Small intestine (tissue), 7 donors: ENCODE measurements at regions not wholly inside any gene's neighbourhood (a gene's known extent, or its start where the extent isn't known, plus 50 kb on each side); places are given as distances from the start of the nearest gene placed in this dataset.
A peak's percentile ranks its signal among the peaks of the same experiment; 100 is the strongest.
"Not testable (repeated sequence)": the region's sequence is repeated elsewhere in the genome, so short reads cannot be mapped to it uniquely, and the experiment has no call there.

Experiments used
- DNase-seq, 2 donors: peaks; one replicate each; pipeline versions ENCODE4 v3.0.0 to v3.0.0-alpha.2; 2013
- FAIRE-seq: peaks from 2 replicates; lab custom pipeline; 2012; peaks lifted over from hg19 to GRCh38; lab: Jason Lieb, UNC
- H3K27ac ChIP-seq, 3 donors: one replicate each; pipeline ENCODE4 v1.5.1; 2013; ENCODE audit warnings: low read length in 2 of 3, mild to moderate bottlenecking in 2 of 3, control low read depth in 1 of 3, inconsistent platforms in 1 of 3, low read depth in 1 of 3, moderate library complexity in 1 of 3
- H3K27me3 ChIP-seq, 3 donors: one replicate each; pipeline ENCODE4 v1.6.1; 2013; ENCODE audit warnings: low read length in 3 of 3, inconsistent platforms in 1 of 3; ENCODE audit not compliant: control insufficient read depth in 3 of 3, insufficient read depth in 3 of 3
- H3K36me3 ChIP-seq, 3 donors: one replicate each; pipeline ENCODE4 v1.6.1; 2013; ENCODE audit warnings: low read length in 3 of 3, inconsistent platforms in 1 of 3, low read depth in 1 of 3, mild to moderate bottlenecking in 1 of 3, moderate library complexity in 1 of 3; ENCODE audit not compliant: control insufficient read depth in 3 of 3, insufficient read depth in 2 of 3
- H3K4me1 ChIP-seq, 3 donors: one replicate each; pipeline ENCODE4 v1.6.1; 2013; ENCODE audit warnings: low read length in 2 of 3, inconsistent platforms in 1 of 3, low read depth in 1 of 3, mild to moderate bottlenecking in 1 of 3, moderate library complexity in 1 of 3; ENCODE audit not compliant: control insufficient read depth in 3 of 3, insufficient read depth in 2 of 3
- H3K4me3 ChIP-seq, 3 donors: one replicate each; pipeline ENCODE4 v1.5.1; 2013; ENCODE audit warnings: low read length in 3 of 3, control low read depth in 1 of 3, inconsistent platforms in 1 of 3, low read depth in 1 of 3, mild to moderate bottlenecking in 1 of 3, moderate library complexity in 1 of 3
- H3K9me3 ChIP-seq, 2 donors: one replicate each; pipeline ENCODE4 v1.6.1; 2013; ENCODE audit warnings: low read depth in 1 of 2, low read length in 1 of 2; ENCODE audit not compliant: control insufficient read depth in 2 of 2, insufficient read depth in 1 of 2
- WGBS, 3 donors: extraction: QIAGEN DNeasy Blood & Tissue Kit; methylation state at CpG; one replicate each; pipeline ENCODE4 v1.1.7; 2013; 5-methylcytosine and 5-hydroxymethylcytosine counted together
- donor health status: healthy with polysubstance abuse.
- donor health status: control.
- donor health status: control.
- donor health status: Bipolar disorder and iron deficiency.
- donor health status: healthy.

- not testable (repeated sequence) for H3K27me3 ChIP-seq, FAIRE-seq, H3K36me3 ChIP-seq, H3K27ac ChIP-seq, H3K9me3 ChIP-seq, DNase-seq, H3K4me3 ChIP-seq
- H3K4me1 ChIP-seq: peaks cover 0 to 23% (median 1%) of the 10 kb centered on the region in 3 donors
- WGBS, 3 donors: 87 to 93% (median 91%) methylated on average over 5 of the region's 5 CpGs
Measured at GRCh38 chr1:48064693-48065092, 67.5 kb upstream of the TRABD2B start.

GRCh38 chr1:48062353-48062752 is 65.2 kb upstream of the TRABD2B start:
- H3K27me3 ChIP-seq: no peaks in the 10 kb centered on the region
- DNase-seq (no peak), FAIRE-seq (no peak)
- peaks cover 0 to 31% (median 1%) of the 10 kb centered on the region in 3 donors for H3K4me1 ChIP-seq
- no peaks in the 10 kb centered on the region for H3K36me3 ChIP-seq
- H3K27ac ChIP-seq: no peak overlapping the region
- 4 to 26% (median 20%) methylated on average over 1 of the region's 1 CpG for WGBS, 3 donors
- no peak overlapping the region for H3K4me3 ChIP-seq
- no peaks in the 10 kb centered on the region for H3K9me3 ChIP-seq

- peak; percentile 63 to 86 for DNase-seq
- Histone ChIP-seq H3K9me3 (no peaks in the 10 kb centered on the region), H3K27ac (no peak overlapping the region), H3K27me3 (no peaks in the 10 kb centered on the region), H3K36me3 (no peaks in the 10 kb centered on the region), H3K4me3 (no peak overlapping the region), H3K4me1 (peaks cover 0 to 32% (median 0%) of the 10 kb centered on the region in 3 donors)
- FAIRE-seq: no peak
- 48 to 61% (median 51%) methylated on average over 3 of the region's 3 CpGs for WGBS, 3 donors
Measured at GRCh38 chr1:48061162-48062136, 64.3 kb upstream of the TRABD2B start.

- H3K4me3 ChIP-seq: no peak overlapping the region
- H3K27me3 ChIP-seq: no peaks in the 10 kb centered on the region
- H3K4me1 ChIP-seq: peaks cover 0 to 54% (median 0%) of the 10 kb centered on the region in 3 donors
- H3K36me3 ChIP-seq: no peaks in the 10 kb centered on the region
- no peaks in the 10 kb centered on the region for H3K9me3 ChIP-seq
- no peak for FAIRE-seq
- 79 to 97% (median 89%) methylated on average over 1 of the region's 1 CpG for WGBS, 3 donors
- no peak overlapping the region for H3K27ac ChIP-seq
- DNase-seq: no peak
Measured at GRCh38 chr1:48059289-48059688, 62.1 kb upstream of the TRABD2B start.

- FAIRE-seq (no peak), DNase-seq (no peak)
- H3K4me3 ChIP-seq: no peak overlapping the region
- peaks cover 0 to 62% (median 0%) of the 10 kb centered on the region in 3 donors for H3K4me1 ChIP-seq
- H3K9me3 ChIP-seq: no peaks in the 10 kb centered on the region
- H3K27ac ChIP-seq: no peak overlapping the region
- no peaks in the 10 kb centered on the region for H3K27me3 ChIP-seq
- WGBS, 3 donors: 79 to 86% (median 84%) methylated on average over 10 to 11 of the region's 11 CpGs
- no peaks in the 10 kb centered on the region for H3K36me3 ChIP-seq
Measured at GRCh38 chr1:48058135-48059025, 61.2 kb upstream of the TRABD2B start.

GRCh38 chr1:48057249-48057648 is 60.1 kb upstream of the TRABD2B start:
- Histone ChIP-seq H3K27ac (no peak overlapping the region), H3K36me3 (no peaks in the 10 kb centered on the region), H3K9me3 (no peaks in the 10 kb centered on the region), H3K27me3 (no peaks in the 10 kb centered on the region), H3K4me3 (no peak overlapping the region), H3K4me1 (peaks cover 0 to 69% (median 0%) of the 10 kb centered on the region in 3 donors)
- WGBS, 3 donors: 89 to 92% (median 91%) methylated on average over 2 of the region's 2 CpGs
- DNase-seq: no peak
- no peak for FAIRE-seq

- H3K4me1 ChIP-seq: peaks cover 0 to 70% (median 0%) of the 10 kb centered on the region in 3 donors
- peak overlapping the region in 2 of 3 donors; percentile 54 for H3K27ac ChIP-seq
- no peaks in the 10 kb centered on the region for H3K9me3 ChIP-seq
- peak; percentile 36 to 79 for DNase-seq
- no peak for FAIRE-seq
- WGBS, 3 donors: 18 to 55% (median 32%) methylated on average over 9 of the region's 9 CpGs
- H3K27me3 ChIP-seq: no peaks in the 10 kb centered on the region
- no peak overlapping the region for H3K4me3 ChIP-seq
- no peaks in the 10 kb centered on the region for H3K36me3 ChIP-seq
Measured at GRCh38 chr1:48055876-48056764, 58.9 kb upstream of the TRABD2B start.
